Astrocyte of the cerebellum (primary cell): ENCODE measurements at regions not wholly inside any gene's neighbourhood (a gene's known extent, or its start where the extent isn't known, plus 50 kb on each side); places are given as distances from the start of the nearest gene placed in this dataset.
"Not testable (repeated sequence)": the region's sequence is repeated elsewhere in the genome, so short reads cannot be mapped to it uniquely, and the experiment has no call there.

Experiments
- DNase-seq: peaks from one replicate; pipeline ENCODE4 v3.0.0-alpha.2; 2011; ENCODE audit warnings: low read depth
- H3K4me3 ChIP-seq: 2 replicates; pipeline ENCODE4 v1.5.1; 2011; ENCODE audit warnings: mild to moderate bottlenecking, low read depth, low read length, moderate library complexity
- CTCF ChIP-seq: IDR thresholded peaks from 2 replicates; pipeline ENCODE4 v1.5.1; 2012; ENCODE audit warnings: low read length, low read depth, moderate library complexity, mild to moderate bottlenecking; ENCODE audit errors: missing control alignments
- in situ Hi-C: cut with HindIII; loops from 2 replicates; pipeline ENCODE4 v1.10.0; 2017; ENCODE audit warnings: low sequenced_read_pairs

DNA sequence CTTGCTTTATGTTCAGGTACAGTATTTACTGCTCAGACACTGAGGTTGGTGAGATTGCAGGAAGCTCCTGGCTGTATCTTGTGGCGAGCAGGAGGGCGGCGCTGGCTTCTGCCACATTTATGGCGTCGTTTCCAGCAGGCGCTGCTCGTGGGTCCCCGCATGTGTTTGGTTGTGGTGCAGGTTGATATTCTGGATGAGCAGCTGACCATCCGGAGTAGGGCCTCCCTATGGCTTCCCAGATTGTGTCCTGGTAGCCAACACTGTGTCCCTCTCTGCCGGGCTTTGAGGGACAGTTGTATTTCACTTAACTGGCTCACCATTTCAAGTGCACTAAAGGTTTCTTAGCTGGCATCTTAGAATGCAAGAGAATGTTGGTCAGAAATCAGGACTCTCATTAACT is 386.5 kb upstream of the TPM1 start:
- no peak for TF ChIP-seq CTCF

DNA sequence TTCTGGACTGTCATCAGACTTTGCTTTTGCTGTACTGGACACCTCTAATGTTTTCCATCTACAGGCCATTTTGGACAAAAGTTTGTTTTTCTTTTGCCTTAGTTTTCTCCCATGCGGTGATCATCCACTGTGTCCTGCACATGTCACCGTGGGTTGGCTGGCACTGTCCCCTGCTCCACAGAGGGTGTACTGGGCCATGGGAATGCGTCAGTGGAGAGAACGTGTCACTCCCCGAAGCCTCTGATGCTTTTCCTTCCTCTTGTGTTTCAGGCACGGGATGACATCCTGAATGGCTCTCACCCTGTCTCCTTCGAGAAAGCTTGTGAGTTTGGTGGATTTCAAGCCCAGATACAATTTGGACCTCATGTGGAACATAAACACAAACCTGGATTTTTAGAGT is 385.0 kb upstream of the TPM1 start:
- DNase-seq, H3K4me3 ChIP-seq, in situ Hi-C loops: not testable (repeated sequence)

More for the DNA sequence above, 386.5 kb upstream of the TPM1 start:
- no peak overlapping the region for H3K4me3 ChIP-seq
- DNase-seq = no peak
- in situ Hi-C loops = no loop called here

GRCh38 chr15:62658498-62658897 is 384.0 kb upstream of the TPM1 start:
- H3K4me3 ChIP-seq = no peak overlapping the region
- no peak for TF ChIP-seq CTCF
- DNase-seq = no peak
- in situ Hi-C loops = no loop called here

GRCh38 chr15:62663547-62663946 is 379.0 kb upstream of the TPM1 start:
- H3K4me3 ChIP-seq = no peak overlapping the region
- no peak for DNase-seq
- in situ Hi-C loops = no loop called here
- no peak for TF ChIP-seq CTCF

DNA sequence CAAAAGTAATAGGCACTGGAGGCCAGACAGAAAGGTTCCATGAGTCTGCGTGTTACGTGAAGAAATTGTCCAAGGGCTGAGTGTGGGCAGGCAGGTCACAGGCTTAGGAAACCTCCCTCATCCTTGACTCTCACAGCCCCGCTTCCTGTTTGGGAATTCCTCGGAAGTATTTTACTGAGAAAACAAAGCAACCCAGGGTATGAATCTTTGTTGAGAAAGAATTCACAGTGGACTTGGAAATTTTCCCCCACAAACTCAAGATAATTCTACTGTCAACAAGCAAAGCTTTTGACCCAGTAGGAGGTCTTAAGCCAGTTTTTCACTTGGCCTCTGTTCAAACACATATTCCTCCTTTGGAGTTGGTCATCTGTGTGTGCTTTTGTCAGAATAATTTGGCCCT is 377.1 kb upstream of the TPM1 start:
- in situ Hi-C loops = no loop called here
- peak; percentile 81 for DNase-seq
- no peak for TF ChIP-seq CTCF
- no peak overlapping the region for H3K4me3 ChIP-seq

- DNase-seq = no peak
- in situ Hi-C loops = no loop called here
- no peak for TF ChIP-seq CTCF
- H3K4me3 ChIP-seq = no peak overlapping the region
Observed at GRCh38 chr15:62666046-62666445, 376.5 kb upstream of the TPM1 start.

- in situ Hi-C loops = no loop called here
- TF ChIP-seq CTCF = no peak
- DNase-seq = no peak
- no peak overlapping the region for H3K4me3 ChIP-seq
Observed at GRCh38 chr15:62672268-62672667, 370.3 kb upstream of the TPM1 start.
